PFSK-1 (cell line): ENCODE measurements at regions not wholly inside any gene's neighbourhood (a gene's known extent, or its start where the extent isn't known, plus 50 kb on each side); places are given as distances from the start of the nearest gene placed in this dataset.

Experiments used
- FOXP2 ChIP-seq: optimal IDR thresholded peaks from 2 replicates; pipeline ENCODE3; 2011; ENCODE audit warnings: borderline replicate concordance, control low read depth, inconsistent platforms; ENCODE audit not compliant: insufficient read depth; ENCODE audit errors: extremely low read length, extremely low read depth
- POLR2AphosphoS5 ChIP-seq: IDR thresholded peaks from 2 replicates; pipeline ENCODE4 v1.6.1; 2012; ENCODE audit warnings: low read depth, mild to moderate bottlenecking, control low read depth, low read length, moderate library complexity
- SIN3A ChIP-seq: IDR thresholded peaks from 2 replicates; pipeline ENCODE4 v1.6.1; 2012; ENCODE audit warnings: mild to moderate bottlenecking, low read length, moderate library complexity, borderline replicate concordance; ENCODE audit not compliant: insufficient read depth
- TAF1 ChIP-seq: IDR thresholded peaks from 2 replicates; pipeline ENCODE4 v1.6.1; 2012; ENCODE audit warnings: low read length, control low read depth, borderline replicate concordance; ENCODE audit not compliant: insufficient read depth
- TF ChIP-seq, protein P1 (sequence below), 2 experiments: IDR thresholded peaks; 2 replicates each; pipeline versions ENCODE4 v1.6.1 to v1.8.0; 2011 to 2012; ENCODE audit warnings: low read depth in 2 of 2, low read length in 2 of 2, control low read depth in 1 of 2, inconsistent platforms in 1 of 2, mild to moderate bottlenecking in 1 of 2, moderate library complexity in 1 of 2; ENCODE audit not compliant: insufficient read depth in 1 of 2

DNA sequence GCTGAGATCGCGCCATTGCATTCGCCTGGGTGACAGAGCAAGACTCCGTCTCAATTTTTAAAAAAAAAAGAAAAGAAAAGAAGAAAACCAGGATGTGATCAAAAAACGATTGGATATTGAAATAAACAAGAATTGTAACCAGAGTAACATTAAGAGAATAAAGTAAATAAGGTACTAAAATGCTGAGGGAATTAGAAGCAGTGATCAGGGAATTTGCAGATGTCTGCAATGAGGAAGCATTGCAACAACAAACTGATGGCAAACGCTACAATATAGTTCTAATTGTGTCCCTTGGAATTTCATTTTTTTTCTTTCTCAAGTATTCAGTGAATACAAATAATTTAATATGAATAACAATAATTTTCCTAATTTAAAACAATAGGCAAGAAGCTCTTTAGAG lies 1077.5 kb downstream of the TBL1XR1 start:
- TF ChIP-seq POLR2AphosphoS5 (no peak), SIN3A (no peak), TAF1 (no peak), FOXP2 (no peak)
- TF ChIP-seq, protein P1, sequence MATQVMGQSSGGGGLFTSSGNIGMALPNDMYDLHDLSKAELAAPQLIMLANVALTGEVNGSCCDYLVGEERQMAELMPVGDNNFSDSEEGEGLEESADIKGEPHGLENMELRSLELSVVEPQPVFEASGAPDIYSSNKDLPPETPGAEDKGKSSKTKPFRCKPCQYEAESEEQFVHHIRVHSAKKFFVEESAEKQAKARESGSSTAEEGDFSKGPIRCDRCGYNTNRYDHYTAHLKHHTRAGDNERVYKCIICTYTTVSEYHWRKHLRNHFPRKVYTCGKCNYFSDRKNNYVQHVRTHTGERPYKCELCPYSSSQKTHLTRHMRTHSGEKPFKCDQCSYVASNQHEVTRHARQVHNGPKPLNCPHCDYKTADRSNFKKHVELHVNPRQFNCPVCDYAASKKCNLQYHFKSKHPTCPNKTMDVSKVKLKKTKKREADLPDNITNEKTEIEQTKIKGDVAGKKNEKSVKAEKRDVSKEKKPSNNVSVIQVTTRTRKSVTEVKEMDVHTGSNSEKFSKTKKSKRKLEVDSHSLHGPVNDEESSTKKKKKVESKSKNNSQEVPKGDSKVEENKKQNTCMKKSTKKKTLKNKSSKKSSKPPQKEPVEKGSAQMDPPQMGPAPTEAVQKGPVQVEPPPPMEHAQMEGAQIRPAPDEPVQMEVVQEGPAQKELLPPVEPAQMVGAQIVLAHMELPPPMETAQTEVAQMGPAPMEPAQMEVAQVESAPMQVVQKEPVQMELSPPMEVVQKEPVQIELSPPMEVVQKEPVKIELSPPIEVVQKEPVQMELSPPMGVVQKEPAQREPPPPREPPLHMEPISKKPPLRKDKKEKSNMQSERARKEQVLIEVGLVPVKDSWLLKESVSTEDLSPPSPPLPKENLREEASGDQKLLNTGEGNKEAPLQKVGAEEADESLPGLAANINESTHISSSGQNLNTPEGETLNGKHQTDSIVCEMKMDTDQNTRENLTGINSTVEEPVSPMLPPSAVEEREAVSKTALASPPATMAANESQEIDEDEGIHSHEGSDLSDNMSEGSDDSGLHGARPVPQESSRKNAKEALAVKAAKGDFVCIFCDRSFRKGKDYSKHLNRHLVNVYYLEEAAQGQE (IDR thresholded peaks at IDR 0.05; ENCODE audit: insufficient read depth in 1 of 2, low read depth in 2 of 2, low read length in 2 of 2) = no peak

DNA sequence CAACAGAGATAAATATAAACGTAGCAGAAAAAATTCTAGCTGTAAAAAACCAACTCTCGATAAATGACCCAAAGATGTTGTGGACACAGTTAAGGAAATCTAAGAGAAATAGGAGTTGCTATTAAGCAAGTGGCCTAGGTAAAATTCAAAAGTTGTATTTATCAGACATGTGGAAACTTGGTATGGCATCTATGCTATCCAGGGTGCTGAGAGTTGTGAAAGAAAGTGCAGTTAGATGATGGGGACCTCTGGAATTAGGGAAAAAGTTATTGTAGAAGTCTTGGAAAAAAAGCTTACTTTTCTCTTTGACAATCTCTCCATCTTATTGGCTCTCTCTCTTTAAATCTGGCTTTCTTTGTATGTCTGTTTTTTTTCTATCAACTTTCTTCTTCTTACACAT lies 1090.9 kb downstream of the TBL1XR1 start:
- TF ChIP-seq TAF1 = no peak
- TF ChIP-seq FOXP2 = no peak
- no peak for TF ChIP-seq POLR2AphosphoS5
- no peak for TF ChIP-seq SIN3A
- TF ChIP-seq, protein P1 (IDR thresholded peaks at IDR 0.05; ENCODE audit: insufficient read depth in 1 of 2, low read depth in 2 of 2, low read length in 2 of 2) = peak in 1 of 2 experiments; percentile 78; a peak in 2 of 4 replicates

DNA sequence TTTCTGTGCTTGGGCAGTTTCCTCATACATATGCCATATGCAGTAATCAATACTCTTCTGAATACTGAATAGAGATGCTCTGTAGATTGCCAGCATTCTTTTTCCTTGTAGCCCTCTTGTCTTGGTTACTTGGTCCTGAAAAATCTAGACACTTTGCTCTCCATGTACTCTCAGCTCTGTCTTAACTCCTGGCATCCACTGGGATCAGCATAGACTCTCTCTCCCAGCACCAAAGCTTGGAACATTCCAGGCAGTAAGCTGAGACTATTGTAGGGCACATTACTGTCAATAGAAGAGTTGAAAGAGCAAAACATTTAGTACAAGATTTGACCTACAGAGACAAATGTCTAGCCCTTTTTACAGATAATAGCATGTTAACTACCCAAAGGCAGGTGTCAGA lies 1100.3 kb downstream of the TBL1XR1 start:
- TF ChIP-seq POLR2AphosphoS5 (no peak), FOXP2 (no peak), SIN3A (no peak), TAF1 (no peak)
- TF ChIP-seq, protein P1 (IDR thresholded peaks at IDR 0.05; ENCODE audit: insufficient read depth in 1 of 2, low read depth in 2 of 2, low read length in 2 of 2) = no peak

DNA sequence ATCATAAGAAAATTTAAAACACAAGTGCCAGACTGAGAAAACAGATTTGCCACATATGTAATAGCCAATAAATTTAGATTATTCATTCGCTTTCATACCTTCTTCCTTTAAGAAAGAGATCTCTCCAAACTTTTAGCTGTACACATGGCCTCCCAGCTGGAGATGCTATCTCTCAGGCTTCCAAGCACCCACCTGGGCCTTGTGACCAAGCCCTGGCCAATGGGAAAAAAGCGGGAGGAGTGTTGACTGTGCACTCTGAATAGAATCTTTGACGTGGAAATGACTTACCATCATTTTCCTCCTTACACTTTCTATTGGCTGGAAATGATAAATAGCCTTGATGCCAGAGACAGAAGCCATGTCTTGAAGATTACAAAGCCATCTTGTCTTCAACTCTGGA lies 1106.6 kb downstream of the TBL1XR1 start:
- TF ChIP-seq POLR2AphosphoS5 (no peak), TAF1 (no peak), SIN3A (no peak), FOXP2 (no peak)
- TF ChIP-seq, protein P1 (IDR thresholded peaks at IDR 0.05; ENCODE audit: insufficient read depth in 1 of 2, low read depth in 2 of 2, low read length in 2 of 2) = no peak

DNA sequence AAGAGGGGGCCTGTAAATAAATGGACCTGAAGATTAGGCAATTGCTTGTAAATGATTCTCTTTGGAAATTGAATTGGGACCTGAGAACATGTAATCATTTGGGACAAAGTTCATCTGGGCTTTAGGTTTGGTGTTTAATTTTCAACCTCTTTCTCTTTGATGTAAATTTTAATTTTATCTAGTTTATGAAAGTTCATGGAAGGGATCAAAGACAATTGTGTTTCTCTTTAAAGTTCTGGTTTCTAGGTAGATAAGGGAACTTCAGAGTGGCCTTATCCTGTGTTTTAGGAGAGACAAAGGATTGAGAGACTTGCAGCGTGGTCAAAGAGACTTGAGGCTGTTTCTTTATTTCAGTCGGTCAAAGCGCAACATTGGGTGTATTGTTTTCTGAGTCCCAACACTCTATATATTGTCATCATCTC lies 1108.3 kb downstream of the TBL1XR1 start:
- TF ChIP-seq TAF1 (no peak), FOXP2 (no peak), SIN3A (no peak), POLR2AphosphoS5 (no peak)
- TF ChIP-seq, protein P1 (IDR thresholded peaks at IDR 0.05; ENCODE audit: insufficient read depth in 1 of 2, low read depth in 2 of 2, low read length in 2 of 2) = no peak
